BLaER1 treated with 17β-estradiol and CSF1 and Interleukin-3, amounts not matched to agents 10 nM and 100 nM (cell line): ENCODE measurements at regions not wholly inside any gene's neighbourhood (a gene's known extent, or its start where the extent isn't known, plus 50 kb on each side); places are given as distances from the start of the nearest gene placed in this dataset.
A peak's percentile ranks its signal among the peaks of the same experiment; 100 is the strongest.

Experiments
- H3K27ac ChIP-seq, 11 experiments: shearing (Covaris generic); formaldehyde crosslinking; 2 replicates each; pipeline ENCODE4 v1.8.1; 2022
- H3K27me3 ChIP-seq, 11 experiments: shearing (Covaris generic); formaldehyde crosslinking; 2 replicates each; pipeline ENCODE4 v1.8.1; 2022
- H3K36me3 ChIP-seq, 11 experiments: shearing (Covaris generic); formaldehyde crosslinking; 2 replicates each; pipeline ENCODE4 v1.8.1; 2022
- H3K4me1 ChIP-seq, 10 experiments: shearing (Covaris generic); formaldehyde crosslinking; 2 replicates each; pipeline ENCODE4 v1.8.1; 2022
- H3K4me2 ChIP-seq, 11 experiments: shearing (Covaris generic); formaldehyde crosslinking; 2 replicates each; pipeline ENCODE4 v1.8.1; 2022
- H3K4me3 ChIP-seq, 10 experiments: shearing (Covaris generic); formaldehyde crosslinking; 2 replicates each; pipeline ENCODE4 v1.8.1; 2022
- H3K9ac ChIP-seq, 11 experiments: shearing (Covaris generic); formaldehyde crosslinking; 2 replicates each; pipeline ENCODE4 v1.8.1; 2022
- H3K9me3 ChIP-seq, 11 experiments: shearing (Covaris generic); formaldehyde crosslinking; replicated peaks in 1 of 11; 2 replicates each; pipeline ENCODE4 v1.8.1; 2022
- H4K20me1 ChIP-seq, 11 experiments: shearing (Covaris generic); formaldehyde crosslinking; 2 replicates each; pipeline ENCODE4 v1.8.1; 2022
- Cebpa-rat ChIP-seq, 11 experiments: shearing (Covaris generic); IDR thresholded peaks; 2 replicates each; pipeline ENCODE4 v1.8.1; 2022

GRCh38 chr1:79295967-79296366 lies 289.4 kb upstream of the ADGRL4 start:
- H3K9ac ChIP-seq, result no peak overlapping the region
- no peak overlapping the region for H3K4me2 ChIP-seq
- H3K27ac ChIP-seq, result no peak overlapping the region
- no peaks in the 10 kb centered on the region for H3K4me1 ChIP-seq
- no peaks in the 10 kb centered on the region for H3K9me3 ChIP-seq
- no peak; a peak in 1 of 22 replicates for TF ChIP-seq Cebpa-rat (IDR thresholded peaks at IDR 0.05)
- no peaks in the 10 kb centered on the region for H3K27me3 ChIP-seq
- no peaks in the 10 kb centered on the region for H4K20me1 ChIP-seq
- no peak overlapping the region for H3K4me3 ChIP-seq
- H3K36me3 ChIP-seq, result no peaks in the 10 kb centered on the region

GRCh38 chr1:79293611-79294010 lies 287.1 kb upstream of the ADGRL4 start:
- no peaks in the 10 kb centered on the region for H3K4me1 ChIP-seq
- H3K9me3 ChIP-seq, result no peaks in the 10 kb centered on the region
- no peaks in the 10 kb centered on the region for H3K36me3 ChIP-seq
- no peak overlapping the region for H3K4me2 ChIP-seq
- H3K27me3 ChIP-seq, result no peaks in the 10 kb centered on the region
- H3K9ac ChIP-seq, result no peak overlapping the region
- no peak overlapping the region for H3K4me3 ChIP-seq
- no peak for TF ChIP-seq Cebpa-rat (IDR thresholded peaks at IDR 0.05)
- no peak overlapping the region for H3K27ac ChIP-seq
- H4K20me1 ChIP-seq, result no peaks in the 10 kb centered on the region

GRCh38 chr1:79290927-79291474 lies 284.5 kb upstream of the ADGRL4 start:
- no peak for TF ChIP-seq Cebpa-rat (IDR thresholded peaks at IDR 0.05)
- H3K4me1 ChIP-seq, result no peaks in the 10 kb centered on the region
- no peak overlapping the region for H3K9ac ChIP-seq
- H3K27ac ChIP-seq, result no peak overlapping the region
- no peaks in the 10 kb centered on the region for H3K9me3 ChIP-seq
- H3K4me2 ChIP-seq, result no peak overlapping the region
- no peaks in the 10 kb centered on the region for H4K20me1 ChIP-seq
- H3K27me3 ChIP-seq, result no peaks in the 10 kb centered on the region
- H3K4me3 ChIP-seq, result no peak overlapping the region
- no peaks in the 10 kb centered on the region for H3K36me3 ChIP-seq

GRCh38 chr1:79287982-79288381 lies 281.5 kb upstream of the ADGRL4 start:
- no peak for TF ChIP-seq Cebpa-rat (IDR thresholded peaks at IDR 0.05)
- Histone ChIP-seq H3K27ac (no peak overlapping the region), H3K9ac (no peak overlapping the region), H3K36me3 (no peaks in the 10 kb centered on the region), H3K27me3 (no peaks in the 10 kb centered on the region), H3K4me3 (no peak overlapping the region), H4K20me1 (no peaks in the 10 kb centered on the region), H3K4me2 (no peak overlapping the region), H3K9me3 (no peaks in the 10 kb centered on the region), H3K4me1 (no peaks in the 10 kb centered on the region)

GRCh38 chr1:79285667-79286066 lies 279.1 kb upstream of the ADGRL4 start:
- no peaks in the 10 kb centered on the region for H3K36me3 ChIP-seq
- no peaks in the 10 kb centered on the region for H3K4me1 ChIP-seq
- no peak for TF ChIP-seq Cebpa-rat (IDR thresholded peaks at IDR 0.05)
- H3K9me3 ChIP-seq, result no peaks in the 10 kb centered on the region
- no peak overlapping the region for H3K4me2 ChIP-seq
- H3K4me3 ChIP-seq, result no peak overlapping the region
- H4K20me1 ChIP-seq, result no peaks in the 10 kb centered on the region
- no peaks in the 10 kb centered on the region for H3K27me3 ChIP-seq
- H3K9ac ChIP-seq, result no peak overlapping the region
- H3K27ac ChIP-seq, result no peak overlapping the region

- TF ChIP-seq Cebpa-rat (IDR thresholded peaks at IDR 0.05), result no peak
- Histone ChIP-seq H3K9ac (no peak overlapping the region), H3K4me1 (no peaks in the 10 kb centered on the region), H3K4me3 (no peak overlapping the region), H4K20me1 (no peaks in the 10 kb centered on the region), H3K27me3 (no peaks in the 10 kb centered on the region), H3K27ac (no peak overlapping the region), H3K36me3 (no peaks in the 10 kb centered on the region), H3K9me3 (no peaks in the 10 kb centered on the region), H3K4me2 (no peak overlapping the region)
Observed at GRCh38 chr1:79283451-79283850, 276.9 kb upstream of the ADGRL4 start.

- Histone ChIP-seq H3K27me3 (no peaks in the 10 kb centered on the region), H3K4me3 (no peak overlapping the region), H3K36me3 (no peaks in the 10 kb centered on the region), H3K4me2 (no peak overlapping the region), H3K9me3 (no peaks in the 10 kb centered on the region), H3K27ac (no peak overlapping the region), H4K20me1 (no peaks in the 10 kb centered on the region), H3K4me1 (no peaks in the 10 kb centered on the region), H3K9ac (no peak overlapping the region)
- TF ChIP-seq Cebpa-rat (IDR thresholded peaks at IDR 0.05), result no peak
Observed at GRCh38 chr1:79281442-79281841, 274.9 kb upstream of the ADGRL4 start.

GRCh38 chr1:79271759-79272158 lies 265.2 kb upstream of the ADGRL4 start:
- H3K27me3 ChIP-seq, result no peaks in the 10 kb centered on the region
- H3K27ac ChIP-seq, result no peak overlapping the region
- no peak for TF ChIP-seq Cebpa-rat (IDR thresholded peaks at IDR 0.05)
- no peak overlapping the region for H3K4me3 ChIP-seq
- no peaks in the 10 kb centered on the region for H3K36me3 ChIP-seq
- H3K4me1 ChIP-seq, result peaks cover 0 to 7% (median 0%) of the 10 kb centered on the region in 10 experiments; a peak in 3 of 20 replicates
- no peak overlapping the region for H3K4me2 ChIP-seq
- H3K9ac ChIP-seq, result no peak overlapping the region
- H3K9me3 ChIP-seq, result peaks cover 0 to 16% (median 9%) of the 10 kb centered on the region in 11 experiments; a peak in 14 of 22 replicates
- H4K20me1 ChIP-seq, result no peaks in the 10 kb centered on the region

- TF ChIP-seq Cebpa-rat (IDR thresholded peaks at IDR 0.05), result no peak
- Histone ChIP-seq H3K9ac (peak overlapping the region in 3 of 11 experiments; percentile 56 to 64 (median 59); a peak in 6 of 22 replicates), H3K27ac (peak overlapping the region in 5 of 11 experiments; percentile 48 to 85 (median 81); a peak in 10 of 22 replicates), H3K4me2 (peak overlapping the region in 4 of 11 experiments; percentile 27 to 83 (median 74); a peak in 8 of 22 replicates), H3K27me3 (no peaks in the 10 kb centered on the region), H3K9me3 (no peaks in the 10 kb centered on the region), H3K36me3 (no peaks in the 10 kb centered on the region), H3K4me3 (peak overlapping the region in 1 of 10 experiments; percentile 24; a peak in 1 of 20 replicates), H4K20me1 (no peaks in the 10 kb centered on the region), H3K4me1 (peaks cover 0 to 48% (median 0%) of the 10 kb centered on the region in 10 experiments; a peak in 7 of 20 replicates)
Observed at GRCh38 chr1:79264975-79265818, 258.7 kb upstream of the ADGRL4 start.
